ENCODE measurements at regions not wholly inside any gene's neighbourhood (a gene's known extent, or its start where the extent isn't known, plus 50 kb on each side); places are given as distances from the start of the nearest gene placed in this dataset.

DNA sequence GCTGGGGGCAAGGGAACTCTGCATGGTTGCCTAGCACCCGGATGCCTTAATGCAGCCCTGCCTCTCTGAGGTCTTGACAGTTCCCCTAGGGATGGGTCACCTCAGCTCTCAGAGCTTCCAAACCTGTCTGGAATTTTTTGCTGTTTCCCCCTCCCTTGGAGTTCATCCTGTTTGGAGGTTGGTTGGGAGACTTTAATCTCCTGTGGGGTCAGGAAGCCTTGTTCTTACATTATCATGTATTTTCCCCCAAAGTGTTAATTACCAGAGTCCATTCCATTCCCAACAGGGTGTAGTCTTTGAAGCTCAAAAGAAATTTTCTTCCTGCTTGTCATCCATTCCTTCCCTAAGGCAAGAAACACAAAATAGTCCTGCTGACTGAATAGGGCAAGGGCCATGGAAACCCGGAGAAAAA, 150.3 kb upstream of the SPRY4 start:
- no peak for DNase-seq (ENCODE audit: low spot score)

DNA sequence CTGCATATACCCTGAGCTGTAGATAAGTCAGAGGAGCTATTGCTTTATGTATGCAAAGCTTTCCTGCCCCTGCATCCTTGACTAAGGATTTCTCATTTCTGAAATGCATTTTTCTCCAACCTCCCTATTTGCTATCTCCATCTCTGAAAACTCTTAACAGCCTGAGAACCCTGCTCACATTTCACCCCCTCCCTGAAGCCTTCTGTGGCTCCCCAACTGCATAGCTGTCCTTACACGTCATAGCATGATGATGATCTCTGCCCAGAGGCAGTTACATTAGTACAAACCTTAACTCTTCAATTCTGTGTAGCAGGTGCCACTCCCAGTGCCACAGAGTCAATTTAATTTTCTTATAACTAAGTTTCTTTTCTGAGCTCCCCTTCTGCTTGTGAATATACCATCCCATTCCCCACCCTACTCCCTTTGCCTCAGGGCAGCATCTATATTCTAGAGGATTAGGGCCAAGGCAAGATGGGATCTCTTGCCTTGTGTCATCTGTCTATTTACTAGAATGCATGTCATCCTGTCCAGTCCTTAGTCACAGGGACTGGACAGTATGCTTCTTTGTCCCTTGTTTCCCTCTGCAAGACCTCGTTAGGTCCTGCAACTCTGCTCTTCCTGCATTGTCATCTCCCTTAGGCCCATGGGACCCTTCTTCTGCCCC, 149.7 kb upstream of the SPRY4 start:
- DNase-seq (ENCODE audit: low spot score): no peak

DNA sequence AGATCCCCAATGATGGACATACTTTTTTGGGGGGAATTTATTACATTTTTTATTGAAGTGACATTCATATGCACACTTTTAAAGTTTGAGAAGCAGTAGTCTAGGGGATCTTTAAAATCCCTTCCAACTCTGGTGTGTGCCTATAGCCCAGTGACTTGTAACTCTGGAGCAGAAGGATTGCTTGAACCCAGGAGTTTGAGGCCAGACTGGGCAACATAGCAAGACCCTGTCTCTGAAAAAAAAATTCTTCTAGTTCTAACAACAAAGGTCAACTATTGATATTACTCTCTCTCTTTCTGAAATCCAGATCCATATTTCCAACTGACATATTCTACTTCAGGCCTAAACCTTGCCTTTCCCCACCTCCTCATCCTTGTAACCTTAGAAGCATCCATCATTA, 148.2 kb upstream of the SPRY4 start:
- DNase-seq (ENCODE audit: low spot score): no peak

DNA sequence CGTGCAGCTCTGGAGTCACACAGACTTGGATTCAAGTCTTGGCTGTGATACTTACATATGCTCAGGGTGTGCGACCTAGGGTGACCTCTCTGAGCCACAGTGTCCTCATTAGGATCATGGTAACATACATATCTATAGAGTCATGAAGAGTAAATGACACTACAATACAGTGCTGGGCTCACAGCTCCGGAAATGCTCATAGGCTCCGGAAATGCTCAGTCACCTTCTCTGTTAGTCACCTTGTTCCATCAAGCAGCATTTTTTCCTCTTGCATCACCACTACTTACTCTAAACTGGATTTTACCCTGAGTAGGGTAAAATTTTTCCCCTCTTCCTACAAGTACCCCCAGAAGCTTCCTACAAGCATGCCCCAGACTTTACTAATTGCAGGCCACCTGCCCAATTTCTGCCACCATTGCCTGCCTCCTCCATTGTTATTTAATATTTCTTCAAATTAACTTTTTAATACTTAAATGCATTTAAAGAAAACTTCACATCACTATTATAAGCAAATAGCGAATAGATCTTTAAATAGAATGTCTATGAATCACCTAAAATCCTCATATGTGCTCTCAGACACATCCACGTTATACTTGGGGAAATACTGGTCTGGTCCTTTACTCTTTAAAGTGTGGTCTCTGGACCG, 147.6 kb upstream of the SPRY4 start:
- no peak for DNase-seq (ENCODE audit: low spot score)

DNA sequence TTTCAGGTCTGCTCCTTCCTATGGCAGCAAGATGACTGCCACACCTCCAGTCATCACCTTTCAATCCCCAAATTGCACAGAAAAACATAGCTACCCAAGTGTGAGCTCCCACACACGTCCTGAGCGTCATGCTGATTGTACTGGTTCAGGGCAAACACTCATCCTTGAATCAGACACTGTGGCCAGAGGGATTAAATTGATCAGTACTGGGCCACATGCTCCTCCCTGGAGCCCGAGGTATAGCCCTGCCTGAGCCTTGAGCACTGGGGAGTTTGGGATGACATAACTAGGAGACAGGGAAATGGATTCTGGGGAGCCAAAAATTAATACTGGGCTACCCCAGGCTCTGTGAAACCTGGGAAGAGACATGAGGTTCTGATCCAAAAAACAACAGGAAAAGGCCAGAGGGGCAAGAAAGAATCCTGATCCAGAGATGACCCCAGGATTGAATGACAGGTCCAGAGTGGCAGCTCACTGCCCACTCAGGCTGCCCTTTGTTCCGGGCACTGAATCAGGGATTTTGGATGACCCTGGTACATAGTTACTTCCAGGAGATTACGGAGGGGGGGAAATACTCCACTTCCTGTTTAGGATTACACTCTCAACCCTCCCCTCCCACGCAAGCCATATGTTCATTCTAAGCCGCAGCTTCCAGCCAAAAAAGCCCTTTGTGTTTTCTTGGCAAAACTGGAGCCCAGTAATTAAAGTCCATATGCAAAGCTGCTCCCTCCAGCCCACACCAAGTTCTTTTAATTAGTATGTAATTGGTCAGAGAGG, 141.6 kb upstream of the SPRY4 start:
- no peak for DNase-seq (ENCODE audit: low spot score)

DNA sequence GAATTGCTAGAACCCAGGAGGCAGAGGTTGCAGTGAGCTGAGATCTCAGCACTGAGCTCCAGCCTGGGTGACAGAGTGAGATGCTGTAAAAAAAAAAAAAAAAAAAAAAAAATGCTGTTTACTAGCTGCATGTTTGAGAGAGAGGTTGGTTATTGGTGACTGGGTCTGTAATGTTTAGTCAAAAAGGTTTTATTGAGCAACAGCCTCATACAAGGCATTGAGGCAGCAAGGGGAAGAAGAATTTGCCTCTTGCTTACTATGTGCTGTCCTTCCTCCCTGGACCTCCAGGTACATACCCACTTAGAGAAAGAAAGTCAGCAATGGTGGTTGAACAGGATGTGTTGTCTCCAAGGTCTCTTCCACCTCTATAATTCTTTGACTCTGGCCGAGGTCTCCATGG, 140.7 kb upstream of the SPRY4 start:
- no peak for DNase-seq (ENCODE audit: low spot score)

DNA sequence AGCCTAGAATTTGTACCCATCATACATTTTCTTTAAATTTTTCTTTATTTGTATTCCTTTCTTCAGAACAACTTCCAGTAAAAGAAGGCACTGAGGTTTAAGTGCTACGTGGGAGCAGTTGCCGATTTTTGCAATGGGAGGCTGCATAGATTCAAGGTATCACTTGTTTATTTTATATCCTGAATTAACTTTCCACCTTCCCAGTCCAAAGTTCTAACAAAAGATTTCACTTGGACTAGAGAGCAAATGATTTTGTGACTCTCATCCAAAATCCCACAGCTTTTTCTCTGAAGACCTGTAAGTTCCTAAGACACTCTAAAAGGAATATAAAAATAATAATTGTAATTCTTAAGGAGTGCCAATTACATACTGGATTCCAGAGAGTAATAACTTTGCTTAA, 139.1 kb upstream of the SPRY4 start:
- DNase-seq (ENCODE audit: low spot score): no peak

DNA sequence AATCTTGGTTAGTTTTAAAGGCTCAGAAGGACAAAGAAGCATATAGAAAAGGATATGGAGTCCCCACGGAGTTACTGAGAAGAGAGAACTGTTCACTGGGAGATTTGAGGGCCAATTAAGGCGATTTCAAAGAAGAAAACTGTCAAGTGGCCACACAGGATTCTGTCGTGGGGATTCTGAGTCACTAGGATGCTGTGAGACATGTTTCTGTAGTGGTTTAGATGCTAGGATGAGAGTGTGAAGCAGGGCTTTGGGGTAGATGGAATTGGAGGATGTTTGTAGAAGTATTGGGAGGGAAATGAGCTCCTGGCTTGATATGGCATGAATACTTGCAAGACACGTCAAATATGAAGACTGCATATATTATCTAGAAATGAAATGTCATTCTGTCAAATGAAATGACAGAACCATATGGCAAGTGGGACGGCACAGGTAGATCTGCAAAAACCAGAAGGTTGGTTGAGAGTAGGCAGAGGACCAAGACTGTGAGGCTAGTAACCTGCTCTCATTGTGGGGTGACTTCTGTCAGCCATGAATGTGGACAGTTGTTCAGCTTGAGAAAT, 136.3 kb upstream of the SPRY4 start:
- DNase-seq (ENCODE audit: low spot score): no peak

DNA sequence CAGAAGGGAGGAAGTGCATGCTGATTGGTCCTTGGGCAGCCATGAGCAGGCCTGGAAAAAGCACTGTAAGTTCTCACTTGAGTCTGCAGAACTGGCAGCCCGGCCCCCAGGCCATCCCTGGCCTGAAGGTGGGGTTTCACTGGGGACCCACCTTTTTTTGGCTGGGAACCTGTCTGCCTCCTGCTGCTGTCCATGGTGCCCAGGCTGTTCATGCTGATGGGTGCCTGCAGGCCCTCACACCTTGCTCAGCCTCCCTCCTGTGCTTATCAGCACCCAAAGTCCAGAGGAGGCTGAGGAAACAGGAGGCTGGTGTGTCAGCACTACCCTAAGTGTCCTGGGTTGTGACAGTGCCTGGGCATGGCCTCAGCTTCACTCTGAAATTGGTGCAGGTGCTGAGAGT, 134.4 kb upstream of the SPRY4 start:
- DNase-seq (ENCODE audit: low spot score): no peak

DNA sequence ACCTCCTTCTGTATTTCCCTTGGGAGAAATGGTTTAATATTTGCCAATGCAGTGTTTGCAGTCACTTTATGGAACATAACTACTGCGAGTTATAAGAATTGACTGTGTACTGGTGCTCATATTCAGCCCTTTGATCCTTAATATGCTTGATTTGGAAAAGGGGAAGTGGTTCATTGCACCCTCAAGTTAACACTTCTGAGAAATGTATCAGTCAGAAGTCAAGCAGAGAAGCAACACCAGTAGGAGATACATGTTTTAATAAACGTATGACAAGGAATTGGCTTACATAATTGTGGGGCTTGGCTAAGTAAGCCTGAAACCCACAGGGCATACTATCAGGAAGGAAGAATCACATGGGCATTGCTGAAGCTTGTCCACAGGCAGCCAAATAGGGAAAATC, 131.0 kb upstream of the SPRY4 start:
- DNase-seq (ENCODE audit: low spot score): no peak

DNA sequence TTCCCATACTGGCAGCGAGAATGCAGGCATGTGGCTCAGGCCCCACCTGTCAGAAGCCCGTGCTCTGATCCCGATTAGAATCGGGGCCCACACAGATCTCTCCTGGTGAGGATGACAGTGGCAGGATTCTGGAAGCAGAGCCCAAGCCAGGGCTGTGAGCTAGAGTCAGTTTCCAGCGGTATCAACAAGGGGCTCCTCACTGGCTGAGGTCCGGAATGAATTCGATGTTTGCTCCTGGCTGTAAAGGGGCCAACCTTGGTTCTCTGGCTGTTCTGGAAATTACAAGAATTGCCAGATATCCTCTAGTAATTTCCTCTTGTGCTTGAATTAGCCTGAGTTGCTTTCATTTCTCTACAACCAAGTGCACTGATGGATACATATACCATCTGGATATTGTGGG, 129.1 kb upstream of the SPRY4 start:
- no peak for DNase-seq (ENCODE audit: low spot score)

DNA sequence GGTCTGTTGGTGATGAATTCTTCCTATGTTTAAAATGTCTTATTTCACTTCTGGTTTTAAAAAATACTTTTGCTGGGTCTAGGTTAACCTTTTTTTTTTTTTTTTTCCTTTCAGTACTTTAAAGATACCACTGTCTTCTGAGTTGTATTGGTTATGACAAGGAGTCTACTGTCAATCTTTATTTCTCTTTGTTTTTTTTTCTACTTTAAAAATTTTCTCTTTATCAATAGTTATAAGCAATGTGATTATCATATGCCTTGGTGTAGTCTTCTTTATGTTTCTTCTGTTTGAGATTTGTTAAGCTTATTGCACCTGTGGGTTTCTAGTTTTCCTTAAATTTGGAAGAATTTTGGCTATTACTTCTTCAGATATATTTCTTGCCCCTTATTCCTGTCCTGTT, 125.6 kb upstream of the SPRY4 start:
- no peak for DNase-seq (ENCODE audit: low spot score)

DNA sequence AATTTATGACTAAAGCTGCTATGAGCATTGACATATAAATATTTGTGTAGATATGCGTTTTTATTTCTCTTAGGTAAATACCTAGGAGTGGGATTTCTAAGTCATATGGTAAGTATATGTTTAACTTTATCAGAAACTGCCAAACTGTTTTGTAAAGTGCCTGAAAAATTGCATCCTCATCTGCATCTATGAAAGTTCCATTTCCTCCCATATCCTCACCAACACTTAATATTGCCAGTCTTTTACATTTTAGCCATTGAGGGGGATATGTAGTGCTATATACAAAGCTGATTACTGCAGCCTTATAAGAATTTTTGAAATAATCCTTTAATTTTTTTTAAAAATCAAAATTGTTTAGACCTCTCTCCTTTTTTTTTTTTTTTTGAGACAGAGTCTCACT, 123.1 kb upstream of the SPRY4 start:
- no peak for DNase-seq (ENCODE audit: low spot score)

DNA sequence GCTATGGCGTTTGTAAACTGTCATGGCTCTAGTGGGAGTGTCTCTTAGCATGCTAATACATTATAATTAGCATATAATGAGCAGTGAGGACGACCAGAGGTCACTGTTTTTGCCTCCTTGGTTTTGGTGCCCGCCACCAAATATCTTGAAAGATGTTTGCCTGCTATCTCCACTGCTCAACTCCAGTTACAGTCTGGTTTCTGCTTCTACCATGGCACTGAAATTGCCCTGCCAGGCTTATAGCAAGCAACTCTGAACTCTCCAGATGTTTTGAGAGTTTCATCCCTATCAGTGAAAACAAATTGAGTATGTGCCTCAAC, 122.1 kb upstream of the SPRY4 start:
- no peak for DNase-seq (ENCODE audit: low spot score)

DNA sequence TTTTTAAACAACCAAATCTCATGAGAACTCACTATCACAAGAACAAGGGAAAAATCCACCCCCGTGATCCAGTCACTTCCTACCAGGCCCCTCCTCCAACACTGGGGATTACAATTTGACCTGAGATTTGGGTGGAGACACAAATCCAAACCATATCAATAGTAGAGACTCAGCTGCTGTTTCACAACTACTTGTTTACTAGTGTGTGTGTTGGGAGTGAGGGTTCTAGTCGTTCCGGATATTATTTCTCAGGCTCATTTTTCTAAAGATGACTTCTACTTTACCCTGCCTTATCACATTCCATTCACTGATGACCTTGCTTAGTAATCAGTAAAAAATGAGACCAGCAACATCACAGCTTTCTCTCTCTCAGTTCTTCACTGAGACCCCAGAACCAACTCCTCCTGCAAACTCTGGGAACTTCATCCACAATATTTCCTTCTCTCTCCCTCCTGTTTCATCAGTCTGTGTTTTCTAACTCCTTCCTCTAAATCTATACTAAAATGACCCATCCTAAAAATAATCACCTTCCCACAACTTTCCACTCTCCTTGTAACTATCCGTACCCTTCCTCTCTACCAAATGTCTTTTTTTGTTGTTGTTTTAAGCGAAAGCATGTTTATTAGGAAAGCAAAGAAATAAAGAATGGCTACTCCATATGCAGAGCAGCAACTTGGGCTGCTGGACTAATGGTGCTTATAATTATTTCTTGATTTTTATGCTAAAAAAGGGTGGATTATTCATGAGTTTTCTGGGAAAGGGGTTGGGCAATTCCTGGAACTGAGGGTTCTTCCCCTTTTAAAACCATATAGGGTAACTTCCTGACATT, 121.5 kb upstream of the SPRY4 start:
- no peak for DNase-seq (ENCODE audit: low spot score)

DNA sequence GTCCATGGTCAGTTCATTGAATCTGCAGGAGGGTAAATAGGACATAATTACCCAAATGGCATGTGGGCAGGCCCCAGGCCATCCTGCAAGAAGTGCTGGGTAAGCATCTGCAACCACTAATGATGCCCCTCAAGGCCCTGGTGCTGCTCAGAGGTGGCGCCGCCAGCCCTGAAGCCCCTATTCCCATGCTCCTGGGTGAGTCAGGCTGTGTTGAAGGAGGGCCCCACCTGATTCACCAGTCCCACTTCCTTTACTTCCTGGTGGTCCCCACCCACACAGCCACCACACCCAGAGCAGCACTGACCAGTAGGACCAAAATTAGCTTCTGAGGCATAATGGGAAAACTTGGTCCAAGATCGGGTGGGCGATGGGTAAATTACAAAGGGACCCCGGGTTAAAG, 120.4 kb upstream of the SPRY4 start:
- DNase-seq (ENCODE audit: low spot score): no peak

DNA sequence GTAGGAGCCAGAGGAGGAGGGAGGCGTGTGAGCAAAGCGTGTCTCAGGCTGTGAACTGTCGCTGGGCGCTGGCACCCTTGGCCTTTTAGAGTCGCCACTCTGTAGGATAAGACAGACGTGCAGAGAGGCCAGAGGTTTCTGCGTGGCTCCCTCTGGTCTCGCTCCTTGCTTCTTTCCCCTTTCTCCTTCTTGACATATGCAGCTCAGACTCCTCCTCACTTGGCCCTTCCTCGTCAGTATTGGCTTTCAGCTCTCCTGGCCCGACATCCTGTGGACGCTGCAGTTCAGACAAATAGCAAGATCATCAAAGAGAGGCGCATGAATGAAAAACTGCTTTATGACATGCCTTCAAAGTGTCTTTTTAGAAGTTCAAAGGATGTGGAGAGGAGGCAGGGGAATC, 116.8 kb upstream of the SPRY4 start:
- DNase-seq (ENCODE audit: low spot score): no peak

DNA sequence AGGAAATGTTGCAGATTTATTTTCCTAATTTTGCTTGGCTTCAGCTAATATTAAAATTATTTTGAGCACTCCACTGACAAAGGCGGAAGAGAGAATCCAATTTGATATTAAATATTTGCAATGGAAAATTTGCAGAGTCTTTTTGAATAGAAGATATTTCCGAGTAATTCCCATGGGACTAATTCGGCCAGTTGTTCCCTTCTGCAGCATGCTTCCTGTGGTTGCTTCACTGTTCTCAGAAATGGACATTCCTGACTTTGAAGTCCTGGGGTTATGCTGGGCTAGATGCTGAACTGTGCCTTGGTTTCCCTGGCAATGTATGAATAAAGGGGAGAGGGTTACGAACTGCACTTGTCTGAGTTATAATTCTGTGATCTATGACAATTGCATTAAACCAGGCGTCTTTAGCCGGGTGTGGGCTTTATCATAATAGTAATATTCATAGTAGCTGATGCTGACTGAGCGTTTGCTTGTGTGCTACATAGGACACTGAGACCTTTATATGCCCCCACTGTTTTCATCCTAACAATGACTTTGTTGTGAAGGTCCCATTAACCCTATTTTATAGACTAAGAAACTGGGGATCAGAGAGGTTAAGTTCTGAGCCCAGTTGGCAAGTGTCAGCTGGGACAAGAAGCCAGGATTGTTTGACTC, 114.5 kb upstream of the SPRY4 start:
- no peak for DNase-seq (ENCODE audit: low spot score)

DNA sequence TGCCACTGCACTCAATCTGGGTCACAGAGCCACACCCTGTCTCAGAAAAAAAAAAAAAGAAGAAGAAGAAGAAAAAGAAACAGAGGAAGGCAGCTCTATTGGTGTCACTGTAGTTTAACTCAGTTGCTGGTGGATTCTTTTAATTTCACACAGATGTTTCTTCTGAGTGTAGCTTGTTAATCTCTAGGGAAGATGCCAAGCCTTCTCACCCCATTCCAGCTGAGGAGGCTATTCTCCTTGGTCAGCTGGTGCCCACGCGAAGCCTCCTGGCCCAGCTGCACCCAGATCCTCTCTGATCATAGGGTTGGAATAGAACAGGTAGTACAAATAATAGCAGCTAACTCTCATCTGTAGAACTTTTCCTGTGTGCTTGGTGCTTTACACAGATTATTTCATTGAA, 113.8 kb upstream of the SPRY4 start:
- DNase-seq (ENCODE audit: low spot score): no peak

DNA sequence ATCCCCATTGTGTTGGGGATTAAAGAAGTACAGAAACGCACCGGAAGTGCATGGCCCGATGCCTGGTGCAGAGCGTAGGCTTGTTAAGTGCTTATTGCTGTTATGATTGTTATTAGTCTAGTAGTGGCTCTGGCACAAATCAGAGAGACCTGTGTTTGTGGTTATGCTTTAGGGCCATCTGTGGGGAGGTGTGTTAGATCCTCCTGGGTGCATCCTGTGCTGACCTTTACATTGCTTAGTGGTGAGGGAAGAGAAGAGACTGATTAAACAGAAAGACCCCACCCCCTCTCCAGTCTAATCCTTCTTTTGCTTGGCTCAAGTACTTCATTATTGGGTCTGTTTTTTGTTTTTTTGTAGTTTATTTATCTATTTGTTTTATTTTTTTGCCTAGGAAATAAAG, 112.7 kb upstream of the SPRY4 start:
- DNase-seq (ENCODE audit: low spot score): no peak

DNA sequence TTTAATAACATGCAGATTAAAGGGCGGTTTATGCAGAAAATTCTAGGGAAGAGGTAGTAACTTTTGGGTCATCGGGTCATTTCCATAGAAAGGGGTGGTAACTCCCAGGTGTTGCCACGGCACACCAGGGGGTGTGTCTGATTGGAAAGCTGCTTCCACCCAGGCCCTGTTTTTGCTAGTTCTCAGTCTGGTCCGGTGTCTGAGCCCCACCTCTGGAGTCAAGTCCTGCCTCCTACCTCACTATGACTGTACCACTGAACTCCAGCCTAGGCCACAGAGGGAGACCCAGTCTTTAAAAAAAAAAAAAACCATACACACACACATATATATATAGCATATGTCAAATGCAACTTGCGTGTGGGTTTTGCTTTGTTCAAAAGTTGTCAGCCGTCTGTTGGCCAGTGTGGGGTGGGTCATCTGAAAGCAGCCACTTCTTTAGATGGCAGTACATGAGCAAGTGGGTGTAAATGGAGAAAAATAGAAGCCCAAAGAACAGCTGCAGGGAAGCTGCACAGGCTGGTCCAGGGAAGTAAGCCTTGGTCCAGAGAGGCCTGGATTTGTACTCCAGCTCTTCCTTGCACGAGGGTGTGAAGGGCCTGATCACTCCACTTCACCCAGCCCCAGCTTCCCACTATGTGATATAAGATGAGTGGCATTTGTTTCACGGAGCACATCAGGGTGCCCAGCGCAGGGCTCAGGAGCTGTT, 110.7 kb upstream of the SPRY4 start:
- DNase-seq (ENCODE audit: low spot score): no peak

DNA sequence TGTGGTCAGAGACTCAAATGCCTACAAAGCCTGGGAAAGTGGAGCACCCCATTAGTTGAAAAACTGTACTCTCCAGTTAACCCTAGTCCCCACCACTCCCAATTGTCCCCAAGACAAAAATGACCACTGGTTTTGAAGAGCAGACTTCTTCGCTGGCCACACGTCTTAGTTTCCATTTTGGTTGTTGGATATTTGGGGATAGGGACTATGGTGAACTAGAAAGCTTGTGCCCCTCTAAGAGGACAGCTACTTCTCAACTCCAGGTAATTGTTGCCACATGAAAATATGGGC, 109.4 kb upstream of the SPRY4 start:
- DNase-seq (ENCODE audit: low spot score): no peak

All from Ammon's horn (tissue), 1 donor.